ENCODE measurements at regions not wholly inside any gene's neighbourhood (a gene's known extent, or its start where the extent isn't known, plus 50 kb on each side); places are given as distances from the start of the nearest gene placed in this dataset.

GRCh38 chr2:173792166-173792565 is 173.0 kb downstream of the SP3 start:
- H3K79me2 ChIP-seq (ENCODE audit: insufficient read depth, low read length): no peaks in the 10 kb centered on the region
- intact Hi-C loops (cut with micrococcal nuclease; ENCODE audit: unreplicated experiment): no loop called here
- no peak overlapping the region for H3K4me3 ChIP-seq (replicated peaks in 1 of 3; ENCODE audit: insufficient read depth in 1 of 3, low read depth in 2 of 3, low read length in 3 of 3)
- ChIA-PET CTCF (ENCODE audit: low intra/inter-chr PET ratio, low total read pairs) (no interaction called here), POLR2A (no interaction called here)
- 17% methylated on average over 7 of the region's 7 CpGs for WGBS (ENCODE audit: low lambda C conversion rate)
- ATAC-seq (no peak), DNase-seq (ENCODE audit: low spot score) (no peak), FAIRE-seq (no peak)
- in situ Hi-C loops (cut with HindIII; ENCODE audit: extremely low pct_ligation_motif_present, low pct_unique_long_range_greater_than_20kb): no loop called here
- H3K4me1 ChIP-seq (ENCODE audit: insufficient read depth, low read length): no peaks in the 10 kb centered on the region
- H3K36me3 ChIP-seq (replicated peaks in 1 of 2; ENCODE audit: control insufficient read depth in 1 of 2, insufficient read depth in 2 of 2, low read length in 2 of 2): no peaks in the 10 kb centered on the region
- peaks cover 0 to 40% of the 10 kb centered on the region in 2 experiments; a peak in 3 of 5 replicates for H3K27me3 ChIP-seq (ENCODE audit: control insufficient read depth in 1 of 2, insufficient read depth in 2 of 2, low read length in 2 of 2)
- H3K9ac ChIP-seq (ENCODE audit: insufficient read depth, low read depth, low read length): no peak overlapping the region
- no peak overlapping the region for H2AFZ ChIP-seq (ENCODE audit: low read length)
- H3K9me3 ChIP-seq (ENCODE audit: low read length): no peaks in the 10 kb centered on the region
- H3K4me2 ChIP-seq (ENCODE audit: low read depth, low read length): no peak overlapping the region
- no TSS peak for BruUV-seq (replicated peaks)
- no peak overlapping the region for H3K27ac ChIP-seq (ENCODE audit: extremely low read length, insufficient read depth, low read length)
- H4K20me1 ChIP-seq (ENCODE audit: insufficient read depth, low read length): no peaks in the 10 kb centered on the region
- TF ChIP-seq NONO (IDR thresholded peaks at IDR 0.05): no peak
- no peak for TF ChIP-seq NONO (CRISPR knock-in tag; conservative IDR thresholded peaks at IDR 0.05)
- TF ChIP-seq SIX1 (CRISPR knock-in tag; IDR thresholded peaks at IDR 0.05; ENCODE audit: borderline replicate concordance): no peak
- no peak for TF ChIP-seq HDAC6 (IDR thresholded peaks at IDR 0.05; ENCODE audit: low read depth, low read length)
- TF ChIP-seq ATM (IDR thresholded peaks at IDR 0.05; ENCODE audit: borderline replicate concordance): no peak
- TF ChIP-seq, protein P1, sequence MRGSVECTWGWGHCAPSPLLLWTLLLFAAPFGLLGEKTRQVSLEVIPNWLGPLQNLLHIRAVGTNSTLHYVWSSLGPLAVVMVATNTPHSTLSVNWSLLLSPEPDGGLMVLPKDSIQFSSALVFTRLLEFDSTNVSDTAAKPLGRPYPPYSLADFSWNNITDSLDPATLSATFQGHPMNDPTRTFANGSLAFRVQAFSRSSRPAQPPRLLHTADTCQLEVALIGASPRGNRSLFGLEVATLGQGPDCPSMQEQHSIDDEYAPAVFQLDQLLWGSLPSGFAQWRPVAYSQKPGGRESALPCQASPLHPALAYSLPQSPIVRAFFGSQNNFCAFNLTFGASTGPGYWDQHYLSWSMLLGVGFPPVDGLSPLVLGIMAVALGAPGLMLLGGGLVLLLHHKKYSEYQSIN (CRISPR knock-in tag; IDR thresholded peaks at IDR 0.05; ENCODE audit: borderline replicate concordance): no peak
- TF ChIP-seq PHF8 (CRISPR knock-in tag; IDR thresholded peaks at IDR 0.05): no peak
- TF ChIP-seq ZNF597 (CRISPR knock-in tag; IDR thresholded peaks at IDR 0.05): no peak
- TF ChIP-seq, protein P2, sequence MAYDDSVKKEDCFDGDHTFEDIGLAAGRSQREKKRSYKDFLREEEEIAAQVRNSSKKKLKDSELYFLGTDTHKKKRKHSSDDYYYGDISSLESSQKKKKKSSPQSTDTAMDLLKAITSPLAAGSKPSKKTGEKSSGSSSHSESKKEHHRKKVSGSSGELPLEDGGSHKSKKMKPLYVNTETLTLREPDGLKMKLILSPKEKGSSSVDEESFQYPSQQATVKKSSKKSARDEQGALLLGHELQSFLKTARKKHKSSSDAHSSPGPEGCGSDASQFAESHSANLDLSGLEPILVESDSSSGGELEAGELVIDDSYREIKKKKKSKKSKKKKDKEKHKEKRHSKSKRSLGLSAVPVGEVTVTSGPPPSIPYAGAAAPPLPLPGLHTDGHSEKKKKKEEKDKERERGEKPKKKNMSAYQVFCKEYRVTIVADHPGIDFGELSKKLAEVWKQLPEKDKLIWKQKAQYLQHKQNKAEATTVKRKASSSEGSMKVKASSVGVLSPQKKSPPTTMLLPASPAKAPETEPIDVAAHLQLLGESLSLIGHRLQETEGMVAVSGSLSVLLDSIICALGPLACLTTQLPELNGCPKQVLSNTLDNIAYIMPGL (CRISPR knock-in tag; IDR thresholded peaks at IDR 0.05; ENCODE audit: borderline replicate concordance in 1 of 2, low read depth in 1 of 2): no peak
- TF ChIP-seq, protein P3, sequence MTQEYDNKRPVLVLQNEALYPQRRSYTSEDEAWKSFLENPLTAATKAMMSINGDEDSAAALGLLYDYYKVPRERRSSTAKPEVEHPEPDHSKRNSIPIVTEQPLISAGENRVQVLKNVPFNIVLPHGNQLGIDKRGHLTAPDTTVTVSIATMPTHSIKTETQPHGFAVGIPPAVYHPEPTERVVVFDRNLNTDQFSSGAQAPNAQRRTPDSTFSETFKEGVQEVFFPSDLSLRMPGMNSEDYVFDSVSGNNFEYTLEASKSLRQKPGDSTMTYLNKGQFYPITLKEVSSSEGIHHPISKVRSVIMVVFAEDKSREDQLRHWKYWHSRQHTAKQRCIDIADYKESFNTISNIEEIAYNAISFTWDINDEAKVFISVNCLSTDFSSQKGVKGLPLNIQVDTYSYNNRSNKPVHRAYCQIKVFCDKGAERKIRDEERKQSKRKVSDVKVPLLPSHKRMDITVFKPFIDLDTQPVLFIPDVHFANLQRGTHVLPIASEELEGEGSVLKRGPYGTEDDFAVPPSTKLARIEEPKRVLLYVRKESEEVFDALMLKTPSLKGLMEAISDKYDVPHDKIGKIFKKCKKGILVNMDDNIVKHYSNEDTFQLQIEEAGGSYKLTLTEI (CRISPR knock-in tag; conservative IDR thresholded peaks at IDR 0.05): no peak
- TF ChIP-seq ZBTB21 (CRISPR knock-in tag; IDR thresholded peaks at IDR 0.05): no peak
- no peak for TF ChIP-seq SMARCE1 (IDR thresholded peaks at IDR 0.05; ENCODE audit: borderline replicate concordance)
- no peak for TF ChIP-seq AKNA (CRISPR knock-in tag; IDR thresholded peaks at IDR 0.05; ENCODE audit: borderline replicate concordance)
- no peak for TF ChIP-seq TBL1XR1 (IDR thresholded peaks at IDR 0.05; ENCODE audit: borderline replicate concordance, low read length, partially characterized antibody)

All from HepG2 (cell line).